IMR-90 (cell line): ENCODE measurements at regions not wholly inside any gene's neighbourhood (a gene's known extent, or its start where the extent isn't known, plus 50 kb on each side); places are given as distances from the start of the nearest gene placed in this dataset.

ENCODE experiments used
- ATAC-seq: fragments of 200-7000 bp; cut with Tn5 transposase; 2 replicates; pipeline ENCODE4 v1.9.1; 2020; ENCODE audit warnings: low read depth, mild to moderate bottlenecking, moderate library complexity
- BruUV-seq: library from RNA; stranded (reverse); fragments of 400-500 nt; replicated peaks from 2 replicates; lab custom pipeline; 2021; lab: Mats Ljungman, UMichigan
- CTCF ChIA-PET: fragments of 300-600 bp; formaldehyde crosslinking; extraction: SDS; loops from one replicate; lab custom pipeline; 2021; ENCODE audit warnings: antibody characterized with exemption; lab: Yijun Ruan, JAX
- POLR2A ChIA-PET: fragments of 300-600 bp; sonication (Branson Sonifier 250); formaldehyde crosslinking; loops from one replicate; lab custom pipeline; 2022; ENCODE audit warnings: antibody characterized with exemption; ENCODE audit not compliant: unreplicated experiment; lab: Charles Lee
- DNase-seq: peaks from one replicate; pipeline ENCODE4 v3.0.0; 2013
- H2AFZ ChIP-seq: replicated peaks from 2 replicates; pipeline ENCODE3; 2013; ENCODE audit warnings: low read length, mild to moderate bottlenecking; ENCODE audit not compliant: poor library complexity
- H2AK5ac ChIP-seq: 2 replicates; pipeline ENCODE4 v1.6.1; 2013; ENCODE audit warnings: low read depth, low read length, inconsistent platforms
- H2AK9ac ChIP-seq: replicated peaks from 2 replicates; pipeline ENCODE3; 2013; ENCODE audit warnings: mild to moderate bottlenecking, low read depth, low read length, moderate library complexity; ENCODE audit not compliant: poor library complexity
- H2BK120ac ChIP-seq: 2 replicates; pipeline ENCODE4 v1.6.1; 2013; ENCODE audit warnings: low read depth, low read length, inconsistent platforms
- H2BK15ac ChIP-seq: 3 replicates; pipeline ENCODE4 v1.6.1; 2013; ENCODE audit warnings: low read depth, low read length, inconsistent platforms
- H2BK20ac ChIP-seq: 2 replicates; pipeline ENCODE4 v1.6.1; 2013; ENCODE audit warnings: low read depth, mild to moderate bottlenecking, inconsistent platforms, low read length, moderate library complexity
- H2BK5ac ChIP-seq: 2 replicates; pipeline ENCODE4 v1.6.1; 2013; ENCODE audit warnings: mild to moderate bottlenecking, low read depth, low read length, inconsistent platforms; ENCODE audit not compliant: poor library complexity, severe bottlenecking
- H3K14ac ChIP-seq: replicated peaks from 2 replicates; pipeline ENCODE4 v1.6.1; 2013; ENCODE audit warnings: low read depth, low read length, inconsistent platforms
- H3K18ac ChIP-seq: 2 replicates; pipeline ENCODE4 v1.6.1; 2013; ENCODE audit warnings: low read depth, low read length, control low read depth
- H3K23ac ChIP-seq: 2 replicates; pipeline ENCODE4 v1.6.1; 2013; ENCODE audit warnings: low read depth, low read length, inconsistent platforms
- H3K27ac ChIP-seq: 2 replicates; pipeline ENCODE4 v1.5.1; 2013; ENCODE audit warnings: mild to moderate bottlenecking, control low read depth, low read length; ENCODE audit not compliant: insufficient read depth
- H3K27me3 ChIP-seq: 2 replicates; pipeline ENCODE4 v1.6.1; 2013; ENCODE audit warnings: low read length; ENCODE audit not compliant: control insufficient read depth, insufficient read depth
- H3K36me3 ChIP-seq: 2 replicates; pipeline ENCODE4 v1.6.1; 2013; ENCODE audit warnings: low read length, mixed read lengths; ENCODE audit not compliant: control insufficient read depth, insufficient read depth
- H3K4ac ChIP-seq: 2 replicates; pipeline ENCODE4 v1.6.1; 2013; ENCODE audit warnings: low read depth, low read length, inconsistent platforms
- H3K4me1 ChIP-seq: 2 replicates; pipeline ENCODE4 v1.6.1; 2013; ENCODE audit warnings: low read length, mixed read lengths; ENCODE audit not compliant: control insufficient read depth, insufficient read depth
- H3K4me2 ChIP-seq: 2 replicates; pipeline ENCODE4 v1.6.1; 2013; ENCODE audit warnings: low read depth, mild to moderate bottlenecking, control low read depth, low read length, moderate library complexity
- H3K4me3 ChIP-seq: 2 replicates; pipeline ENCODE4 v1.5.1; 2013; ENCODE audit warnings: low read depth, mild to moderate bottlenecking, control low read depth, low read length, moderate library complexity; ENCODE audit not compliant: insufficient read depth
- H3K56ac ChIP-seq: 2 replicates; pipeline ENCODE4 v1.6.1; 2013; ENCODE audit warnings: low read length, inconsistent platforms; ENCODE audit not compliant: insufficient read depth; ENCODE audit errors: extremely low read depth
- H3K79me1 ChIP-seq, 2 experiments: 2 replicates each; pipeline ENCODE4 v1.6.1; 2013; ENCODE audit warnings: low read length in 2 of 2, inconsistent platforms in 1 of 2, low read depth in 1 of 2
- H3K9ac ChIP-seq: 2 replicates; pipeline ENCODE4 v1.6.1; 2013; ENCODE audit warnings: low read depth, low read length, control low read depth
- H3K9me1 ChIP-seq: 2 replicates; pipeline ENCODE4 v1.6.1; 2013; ENCODE audit warnings: low read length, inconsistent platforms; ENCODE audit not compliant: insufficient read depth
- H3K9me3 ChIP-seq: 2 replicates; pipeline ENCODE4 v1.6.1; 2013; ENCODE audit warnings: low read length; ENCODE audit not compliant: control insufficient read depth, insufficient read depth
- H4K20me1 ChIP-seq: 2 replicates; pipeline ENCODE4 v1.6.1; 2013; ENCODE audit warnings: low read length, inconsistent platforms; ENCODE audit not compliant: insufficient read depth
- H4K5ac ChIP-seq: 2 replicates; pipeline ENCODE4 v1.6.1; 2013; ENCODE audit warnings: mild to moderate bottlenecking, low read depth, low read length, control low read depth
- H4K8ac ChIP-seq, 2 experiments: 2 replicates each; pipeline ENCODE4 v1.6.1; 2013; ENCODE audit warnings: low read depth in 2 of 2, low read length in 2 of 2, control low read depth in 1 of 2, inconsistent platforms in 1 of 2
- H4K91ac ChIP-seq: 2 replicates; pipeline ENCODE4 v1.6.1; 2013; ENCODE audit warnings: low read depth, low read length, inconsistent platforms; ENCODE audit not compliant: insufficient read depth
- CEBPB ChIP-seq: IDR thresholded peaks from 2 replicates; pipeline ENCODE4 v1.6.1; 2012; ENCODE audit warnings: low read depth, low read length, improper control_type of control experiment
- POLR2A ChIP-seq: IDR thresholded peaks from 2 replicates; pipeline ENCODE4 v1.6.1; 2012; ENCODE audit warnings: mild to moderate bottlenecking, low read depth, low read length
- RAD21 ChIP-seq: IDR thresholded peaks from 2 replicates; pipeline ENCODE4 v1.6.1; 2012; ENCODE audit warnings: low read length, improper control_type of control experiment
- dilution Hi-C: fragments of 300-500 bp; cut with HindIII; formaldehyde crosslinking; loops from one replicate; pipeline ENCODE4 v1.14.3; 2018; ENCODE audit warnings: low sequenced_read_pairs; ENCODE audit not compliant: unreplicated experiment
- in situ Hi-C: fragments of 300-500 bp; cut with MboI; formaldehyde crosslinking; loops from 3 replicates; pipeline ENCODE4 v1.14.3; 2019; ENCODE audit warnings: low sequenced_read_pairs, inconsistent platforms, mixed read lengths
- intact Hi-C: fragments of 100-400 bp; cut with micrococcal nuclease; formaldehyde crosslinking; loops from 2 replicates; pipeline ENCODE4 v1.10.0; 2022
- TF ChIP-seq, protein P1 (sequence below): fragments of 150-350 bp; IDR thresholded peaks from 2 replicates; pipeline ENCODE4 v1.6.1; 2016; ENCODE audit warnings: low read depth, mild to moderate bottlenecking, low read length, moderate library complexity, borderline replicate concordance

GRCh38 chr2:167490455-167490854 lies 602.2 kb downstream of the XIRP2 start:
- no peaks in the 10 kb centered on the region for H4K20me1 ChIP-seq
- H3K36me3 ChIP-seq, result no peaks in the 10 kb centered on the region
- no peak overlapping the region for H2AFZ ChIP-seq
- H3K4ac ChIP-seq, result no peak overlapping the region
- no peak overlapping the region for H4K8ac ChIP-seq
- ChIA-PET POLR2A (no interaction called here), CTCF (no interaction called here)
- TF ChIP-seq, protein P1, sequence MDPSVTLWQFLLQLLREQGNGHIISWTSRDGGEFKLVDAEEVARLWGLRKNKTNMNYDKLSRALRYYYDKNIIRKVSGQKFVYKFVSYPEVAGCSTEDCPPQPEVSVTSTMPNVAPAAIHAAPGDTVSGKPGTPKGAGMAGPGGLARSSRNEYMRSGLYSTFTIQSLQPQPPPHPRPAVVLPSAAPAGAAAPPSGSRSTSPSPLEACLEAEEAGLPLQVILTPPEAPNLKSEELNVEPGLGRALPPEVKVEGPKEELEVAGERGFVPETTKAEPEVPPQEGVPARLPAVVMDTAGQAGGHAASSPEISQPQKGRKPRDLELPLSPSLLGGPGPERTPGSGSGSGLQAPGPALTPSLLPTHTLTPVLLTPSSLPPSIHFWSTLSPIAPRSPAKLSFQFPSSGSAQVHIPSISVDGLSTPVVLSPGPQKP, result no peak
- TF ChIP-seq CEBPB (no peak), RAD21 (no peak), POLR2A (no peak)
- no peak overlapping the region for H2BK120ac ChIP-seq
- H4K5ac ChIP-seq, result no peak overlapping the region
- no peak overlapping the region for H3K56ac ChIP-seq
- intact Hi-C loops (no loop called here), in situ Hi-C loops (no loop called here), dilution Hi-C loops (no loop called here)
- no peak overlapping the region for H2BK15ac ChIP-seq
- no peak overlapping the region for H4K91ac ChIP-seq
- H2BK20ac ChIP-seq, result no peak overlapping the region
- H3K4me2 ChIP-seq, result no peak overlapping the region
- no peak overlapping the region for H3K4me3 ChIP-seq
- H3K23ac ChIP-seq, result no peak overlapping the region
- ATAC-seq, result no peak
- H3K9me1 ChIP-seq, result no peaks in the 10 kb centered on the region
- no peak overlapping the region for H3K27ac ChIP-seq
- no peaks in the 10 kb centered on the region for H3K4me1 ChIP-seq
- H3K18ac ChIP-seq, result no peak overlapping the region
- H3K9me3 ChIP-seq, result no peaks in the 10 kb centered on the region
- no peak overlapping the region for H2AK9ac ChIP-seq
- H2BK5ac ChIP-seq, result no peak overlapping the region
- no peak overlapping the region for H3K9ac ChIP-seq
- BruUV-seq, result no TSS peak
- H3K14ac ChIP-seq, result no peak overlapping the region
- H3K79me1 ChIP-seq, result no peaks in the 10 kb centered on the region
- no peak for DNase-seq
- no peak overlapping the region for H2AK5ac ChIP-seq
- H3K27me3 ChIP-seq, result no peaks in the 10 kb centered on the region
